Head of caudate nucleus (tissue), 42 donors: ENCODE measurements at regions not wholly inside any gene's neighbourhood (a gene's known extent, or its start where the extent isn't known, plus 50 kb on each side); places are given as distances from the start of the nearest gene placed in this dataset.

Experiments used
- DNase-seq, 42 donors: peaks; one replicate each; pipeline versions ENCODE4 v3.0.0 to v3.0.0-alpha.2; 2020 to 2021; ENCODE audit warnings: mixed read lengths in 7 of 42
- intact Hi-C: fragments of 100-400 bp; cut with DNase I; formaldehyde crosslinking; loops from one replicate; pipeline ENCODE4 v1.15.0; 2022

- peak in 2 of 42 donors; percentile 6 to 40 for DNase-seq
- intact Hi-C loops: no loop called here
Observed at GRCh38 chr5:103498800-103499551, 63.6 kb downstream of the NUDT12 start.

GRCh38 chr5:103498211-103498610, 64.4 kb downstream of the NUDT12 start:
- no peak for DNase-seq
- intact Hi-C loops: no loop called here

- DNase-seq: no peak
- intact Hi-C loops: no loop called here
Observed at GRCh38 chr5:103497781-103498180, 64.8 kb downstream of the NUDT12 start.

- DNase-seq: no peak
- intact Hi-C loops: no loop called here
Observed at GRCh38 chr5:103490030-103490739, 72.4 kb downstream of the NUDT12 start.

- intact Hi-C loops: no loop called here
- DNase-seq: no peak
Observed at GRCh38 chr5:103489307-103489706, 73.3 kb downstream of the NUDT12 start.

- intact Hi-C loops: no loop called here
- no peak for DNase-seq
Observed at GRCh38 chr5:103487822-103488493, 74.6 kb downstream of the NUDT12 start.

GRCh38 chr5:103487218-103487617, 75.4 kb downstream of the NUDT12 start:
- intact Hi-C loops: no loop called here
- DNase-seq: no peak

- intact Hi-C loops: no loop called here
- DNase-seq: no peak
Observed at GRCh38 chr5:103486739-103487138, 75.8 kb downstream of the NUDT12 start.

- intact Hi-C loops: no loop called here
- DNase-seq: no peak
Observed at GRCh38 chr5:103480246-103480645, 82.3 kb downstream of the NUDT12 start.

- no peak for DNase-seq
- intact Hi-C loops: loop anchor here (5.0 kb wide), 1 partner anchor 245 kb away; no protein-coding TSS in a partner anchor
Observed at GRCh38 chr5:103477678-103478077, 84.9 kb downstream of the NUDT12 start.

- no peak for DNase-seq
- intact Hi-C loops: loop anchor here (5.0 kb wide), 1 partner anchor 245 kb away; no protein-coding TSS in a partner anchor
Observed at GRCh38 chr5:103476811-103477210, 85.8 kb downstream of the NUDT12 start.

- intact Hi-C loops: loop anchor here (5.0 kb wide), 1 partner anchor 243 kb away; no protein-coding TSS in a partner anchor
- peak in 2 of 42 donors; percentile 8 to 64 for DNase-seq
Observed at GRCh38 chr5:103475629-103476240, 86.9 kb downstream of the NUDT12 start.

GRCh38 chr5:103474677-103475076, 87.9 kb downstream of the NUDT12 start:
- intact Hi-C loops: loop anchor here (5.0 kb wide), 1 partner anchor 242 kb away; no protein-coding TSS in a partner anchor
- no peak for DNase-seq

- intact Hi-C loops: no loop called here
- DNase-seq: no peak
Observed at GRCh38 chr5:103473725-103474124, 88.9 kb downstream of the NUDT12 start.

GRCh38 chr5:103472830-103473229, 89.8 kb downstream of the NUDT12 start:
- DNase-seq: no peak

GRCh38 chr5:103472265-103472664, 90.3 kb downstream of the NUDT12 start:
- intact Hi-C loops: no loop called here
- DNase-seq: no peak

More at GRCh38 chr5:103472830-103473229, 89.8 kb downstream of the NUDT12 start:
- intact Hi-C loops: no loop called here

GRCh38 chr5:103469288-103470040, 93.1 kb downstream of the NUDT12 start:
- no peak for DNase-seq
- intact Hi-C loops: no loop called here

- intact Hi-C loops: no loop called here
- no peak for DNase-seq
Observed at GRCh38 chr5:103467831-103468230, 94.8 kb downstream of the NUDT12 start.

GRCh38 chr5:103466495-103466894, 96.1 kb downstream of the NUDT12 start:
- no peak for DNase-seq
- intact Hi-C loops: no loop called here
